ENCODE measurements at regions not wholly inside any gene's neighbourhood (a gene's known extent, or its start where the extent isn't known, plus 50 kb on each side); places are given as distances from the start of the nearest gene placed in this dataset.

- TF ChIP-seq POLR2A (IDR thresholded peaks at IDR 0.05; ENCODE audit: low read depth, low read length): no peak
- no peak for TF ChIP-seq CTCF (IDR thresholded peaks at IDR 0.05; ENCODE audit: extremely low read depth in 1 of 2, insufficient read depth in 1 of 2, low read depth in 1 of 2, low read length in 2 of 2)
- TF ChIP-seq GATA2 (IDR thresholded peaks at IDR 0.05; ENCODE audit: insufficient read depth, insufficient read length, low read depth, low read length): no peak
- TF ChIP-seq POLR2AphosphoS5 (IDR thresholded peaks at IDR 0.05; ENCODE audit: insufficient read depth, low read depth, low read length): no peak
These were observed 560.9 kb downstream of the MED13L start for GRCh38 chr12:115716551-115716950.

All from endothelial cell of umbilical vein (primary cell).